Suprapubic skin (tissue), 3 donors: ENCODE measurements at regions not wholly inside any gene's neighbourhood (a gene's known extent, or its start where the extent isn't known, plus 50 kb on each side); places are given as distances from the start of the nearest gene placed in this dataset.

Experiments used
- EP300 ChIP-seq: sonication (generic); formaldehyde crosslinking; IDR thresholded peaks from one replicate; pipeline ENCODE4 v1.6.1; 2017; ENCODE audit warnings: antibody characterized with exemption
- POLR2A ChIP-seq, 2 donors: fragments of 450-650 bp; IDR thresholded peaks; one replicate each; pipeline ENCODE4 v1.6.1; 2017; ENCODE audit warnings: antibody characterized with exemption in 2 of 2, mild to moderate bottlenecking in 2 of 2, moderate library complexity in 2 of 2
- TF ChIP-seq, protein P1 (sequence below), 2 donors: fragments of 200-600 bp in 1 of 2; fragments of 450-650 bp in 1 of 2; sonication (generic) in 1 of 2; IDR thresholded peaks; one replicate each; pipeline ENCODE4 v1.5.1; 2016 to 2019; ENCODE audit warnings: antibody characterized with exemption in 2 of 2, mild to moderate bottlenecking in 1 of 2, moderate library complexity in 1 of 2

DNA sequence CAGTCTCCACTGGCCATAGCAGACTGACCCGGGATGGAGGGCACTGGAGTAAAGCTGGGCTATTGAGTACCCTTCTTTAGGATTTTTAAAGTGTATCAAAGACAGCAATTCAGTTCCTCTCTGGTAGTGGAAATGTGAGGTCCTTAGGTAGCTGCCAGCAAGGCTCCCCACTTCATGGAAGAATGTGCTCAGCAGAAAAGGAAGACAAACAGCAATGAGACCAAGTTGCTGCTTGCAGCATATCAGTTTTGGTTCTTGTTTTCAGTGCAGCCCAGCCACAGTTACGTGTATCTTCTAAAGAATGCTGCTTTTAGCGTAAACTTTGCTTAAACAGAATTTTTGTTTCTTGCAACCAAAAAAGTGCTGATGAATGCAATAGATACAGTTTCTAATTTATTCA is 374.0 kb upstream of the CBLB start:
- TF ChIP-seq, protein P1, sequence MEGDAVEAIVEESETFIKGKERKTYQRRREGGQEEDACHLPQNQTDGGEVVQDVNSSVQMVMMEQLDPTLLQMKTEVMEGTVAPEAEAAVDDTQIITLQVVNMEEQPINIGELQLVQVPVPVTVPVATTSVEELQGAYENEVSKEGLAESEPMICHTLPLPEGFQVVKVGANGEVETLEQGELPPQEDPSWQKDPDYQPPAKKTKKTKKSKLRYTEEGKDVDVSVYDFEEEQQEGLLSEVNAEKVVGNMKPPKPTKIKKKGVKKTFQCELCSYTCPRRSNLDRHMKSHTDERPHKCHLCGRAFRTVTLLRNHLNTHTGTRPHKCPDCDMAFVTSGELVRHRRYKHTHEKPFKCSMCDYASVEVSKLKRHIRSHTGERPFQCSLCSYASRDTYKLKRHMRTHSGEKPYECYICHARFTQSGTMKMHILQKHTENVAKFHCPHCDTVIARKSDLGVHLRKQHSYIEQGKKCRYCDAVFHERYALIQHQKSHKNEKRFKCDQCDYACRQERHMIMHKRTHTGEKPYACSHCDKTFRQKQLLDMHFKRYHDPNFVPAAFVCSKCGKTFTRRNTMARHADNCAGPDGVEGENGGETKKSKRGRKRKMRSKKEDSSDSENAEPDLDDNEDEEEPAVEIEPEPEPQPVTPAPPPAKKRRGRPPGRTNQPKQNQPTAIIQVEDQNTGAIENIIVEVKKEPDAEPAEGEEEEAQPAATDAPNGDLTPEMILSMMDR (IDR thresholded peaks at IDR 0.05): no peak
- no peak for TF ChIP-seq POLR2A (IDR thresholded peaks at IDR 0.05)
- TF ChIP-seq EP300: no peak
